ENCODE measurements at regions not wholly inside any gene's neighbourhood (a gene's known extent, or its start where the extent isn't known, plus 50 kb on each side); places are given as distances from the start of the nearest gene placed in this dataset.

GRCh38 chr20:52787962-52788361 lies 184.2 kb upstream of the TSHZ2 start:
- TF ChIP-seq POLR2A (IDR thresholded peaks at IDR 0.05) = no peak
- no peak for TF ChIP-seq CTCF (IDR thresholded peaks at IDR 0.05)
